IgD-negative memory B cell (primary cell): ENCODE measurements at regions not wholly inside any gene's neighbourhood (a gene's known extent, or its start where the extent isn't known, plus 50 kb on each side); places are given as distances from the start of the nearest gene placed in this dataset.

ENCODE experiments used
- H3K27ac Mint-ChIP-seq, 3 donors: one replicate each; pipeline ENCODE4 v1.8.0; 2020 to 2022; ENCODE audit warnings: mild to moderate bottlenecking in 3 of 3, mixed read lengths in 3 of 3, moderate library complexity in 1 of 3
- H3K27me3 Mint-ChIP-seq: one replicate; pipeline ENCODE4 v1.8.0; 2021; ENCODE audit warnings: mixed read lengths
- H3K36me3 Mint-ChIP-seq: one replicate; pipeline ENCODE4 v1.8.0; 2020; ENCODE audit warnings: mild to moderate bottlenecking, mixed read lengths
- H3K4me1 Mint-ChIP-seq, 3 donors: one replicate each; pipeline ENCODE4 v1.8.0; 2020 to 2022; ENCODE audit warnings: mixed read lengths in 3 of 3, mild to moderate bottlenecking in 1 of 3
- H3K4me3 Mint-ChIP-seq, 4 donors: one replicate each; pipeline ENCODE4 v1.8.0; 2020 to 2022; ENCODE audit warnings: mild to moderate bottlenecking in 4 of 4, mixed read lengths in 4 of 4, moderate library complexity in 3 of 4
- H3K9me3 Mint-ChIP-seq, 3 donors: one replicate each; pipeline ENCODE4 v1.8.0; 2020 to 2021; ENCODE audit warnings: mixed read lengths in 3 of 3, mild to moderate bottlenecking in 1 of 3

GRCh38 chr2:56729212-56729611 lies 545.4 kb downstream of the CCDC85A start:
- peaks cover 0 to 6% (median 6%) of the 10 kb centered on the region in 3 donors for H3K9me3 Mint-ChIP-seq
- H3K27ac Mint-ChIP-seq = no peak overlapping the region
- no peaks in the 10 kb centered on the region for H3K36me3 Mint-ChIP-seq
- no peaks in the 10 kb centered on the region for H3K27me3 Mint-ChIP-seq
- no peaks in the 10 kb centered on the region for H3K4me1 Mint-ChIP-seq
- no peak overlapping the region for H3K4me3 Mint-ChIP-seq

GRCh38 chr2:56732946-56733345 lies 549.2 kb downstream of the CCDC85A start:
- no peaks in the 10 kb centered on the region for H3K4me1 Mint-ChIP-seq
- H3K36me3 Mint-ChIP-seq = no peaks in the 10 kb centered on the region
- H3K27ac Mint-ChIP-seq = no peak overlapping the region
- H3K4me3 Mint-ChIP-seq = no peak overlapping the region
- H3K27me3 Mint-ChIP-seq = no peaks in the 10 kb centered on the region
- peaks cover 0 to 10% (median 6%) of the 10 kb centered on the region in 3 donors for H3K9me3 Mint-ChIP-seq

GRCh38 chr2:56739413-56739812 lies 555.6 kb downstream of the CCDC85A start:
- peaks cover 0 to 5% (median 2%) of the 10 kb centered on the region in 3 donors for H3K9me3 Mint-ChIP-seq
- no peak overlapping the region for H3K27ac Mint-ChIP-seq
- no peaks in the 10 kb centered on the region for H3K4me1 Mint-ChIP-seq
- H3K4me3 Mint-ChIP-seq = no peak overlapping the region
- H3K36me3 Mint-ChIP-seq = no peaks in the 10 kb centered on the region
- H3K27me3 Mint-ChIP-seq = no peaks in the 10 kb centered on the region

- H3K4me3 Mint-ChIP-seq = no peak overlapping the region
- H3K9me3 Mint-ChIP-seq = peaks cover 0 to 2% (median 0%) of the 10 kb centered on the region in 3 donors
- H3K27me3 Mint-ChIP-seq = no peaks in the 10 kb centered on the region
- H3K4me1 Mint-ChIP-seq = no peaks in the 10 kb centered on the region
- no peak overlapping the region for H3K27ac Mint-ChIP-seq
- H3K36me3 Mint-ChIP-seq = no peaks in the 10 kb centered on the region
Observed at GRCh38 chr2:56741601-56742102, 557.9 kb downstream of the CCDC85A start.

- Mint-ChIP-seq H3K4me1 (no peaks in the 10 kb centered on the region), H3K9me3 (no peaks in the 10 kb centered on the region), H3K36me3 (no peaks in the 10 kb centered on the region), H3K4me3 (no peak overlapping the region), H3K27me3 (no peaks in the 10 kb centered on the region), H3K27ac (no peak overlapping the region)
Observed at GRCh38 chr2:56743807-56744206, 560.0 kb downstream of the CCDC85A start.

GRCh38 chr2:56749152-56749752 lies 565.5 kb downstream of the CCDC85A start:
- Mint-ChIP-seq H3K9me3 (no peaks in the 10 kb centered on the region), H3K4me3 (no peak overlapping the region)

GRCh38 chr2:56753182-56753581 lies 569.4 kb downstream of the CCDC85A start:
- no peaks in the 10 kb centered on the region for H3K36me3 Mint-ChIP-seq
- H3K27ac Mint-ChIP-seq = no peak overlapping the region
- no peak overlapping the region for H3K4me3 Mint-ChIP-seq
- H3K9me3 Mint-ChIP-seq = no peaks in the 10 kb centered on the region
- no peaks in the 10 kb centered on the region for H3K27me3 Mint-ChIP-seq
- no peaks in the 10 kb centered on the region for H3K4me1 Mint-ChIP-seq

More at GRCh38 chr2:56749152-56749752, 565.5 kb downstream of the CCDC85A start:
- no peaks in the 10 kb centered on the region for H3K36me3 Mint-ChIP-seq
- no peak overlapping the region for H3K27ac Mint-ChIP-seq
- no peaks in the 10 kb centered on the region for H3K4me1 Mint-ChIP-seq
- H3K27me3 Mint-ChIP-seq = no peaks in the 10 kb centered on the region

- H3K27ac Mint-ChIP-seq = no peak overlapping the region
- no peaks in the 10 kb centered on the region for H3K4me1 Mint-ChIP-seq
- no peaks in the 10 kb centered on the region for H3K36me3 Mint-ChIP-seq
- H3K4me3 Mint-ChIP-seq = no peak overlapping the region
- H3K9me3 Mint-ChIP-seq = no peaks in the 10 kb centered on the region
- H3K27me3 Mint-ChIP-seq = no peaks in the 10 kb centered on the region
Observed at GRCh38 chr2:56754066-56754615, 570.4 kb downstream of the CCDC85A start.

GRCh38 chr2:56754627-56755026 lies 570.8 kb downstream of the CCDC85A start:
- H3K4me1 Mint-ChIP-seq = no peaks in the 10 kb centered on the region
- H3K27ac Mint-ChIP-seq = no peak overlapping the region
- no peaks in the 10 kb centered on the region for H3K36me3 Mint-ChIP-seq
- H3K4me3 Mint-ChIP-seq = no peak overlapping the region
- no peaks in the 10 kb centered on the region for H3K27me3 Mint-ChIP-seq
- H3K9me3 Mint-ChIP-seq = no peaks in the 10 kb centered on the region

GRCh38 chr2:56757884-56758545 lies 574.2 kb downstream of the CCDC85A start:
- Mint-ChIP-seq H3K4me3 (no peak overlapping the region), H3K4me1 (no peaks in the 10 kb centered on the region), H3K36me3 (no peaks in the 10 kb centered on the region), H3K27me3 (no peaks in the 10 kb centered on the region), H3K9me3 (peaks cover 0 to 3% (median 2%) of the 10 kb centered on the region in 3 donors), H3K27ac (no peak overlapping the region)

GRCh38 chr2:56763683-56764082 lies 579.9 kb downstream of the CCDC85A start:
- H3K27me3 Mint-ChIP-seq = no peaks in the 10 kb centered on the region
- H3K9me3 Mint-ChIP-seq = peaks cover 0 to 3% (median 2%) of the 10 kb centered on the region in 3 donors

GRCh38 chr2:56768973-56769372 lies 585.2 kb downstream of the CCDC85A start:
- no peaks in the 10 kb centered on the region for H3K27me3 Mint-ChIP-seq
- H3K27ac Mint-ChIP-seq = no peak overlapping the region
- H3K36me3 Mint-ChIP-seq = no peaks in the 10 kb centered on the region
- H3K4me3 Mint-ChIP-seq = no peak overlapping the region
- no peaks in the 10 kb centered on the region for H3K4me1 Mint-ChIP-seq
- H3K9me3 Mint-ChIP-seq = no peaks in the 10 kb centered on the region

More at GRCh38 chr2:56763683-56764082, 579.9 kb downstream of the CCDC85A start:
- Mint-ChIP-seq H3K4me1 (no peaks in the 10 kb centered on the region), H3K36me3 (no peaks in the 10 kb centered on the region), H3K27ac (no peak overlapping the region), H3K4me3 (no peak overlapping the region)

- no peak overlapping the region for H3K4me3 Mint-ChIP-seq
- H3K27ac Mint-ChIP-seq = no peak overlapping the region
- no peaks in the 10 kb centered on the region for H3K4me1 Mint-ChIP-seq
- H3K9me3 Mint-ChIP-seq = no peaks in the 10 kb centered on the region
- H3K36me3 Mint-ChIP-seq = no peaks in the 10 kb centered on the region
- H3K27me3 Mint-ChIP-seq = no peaks in the 10 kb centered on the region
Observed at GRCh38 chr2:56770490-56770889, 586.7 kb downstream of the CCDC85A start.

GRCh38 chr2:56784046-56784445 lies 600.3 kb downstream of the CCDC85A start:
- peaks cover 0 to 2% (median 0%) of the 10 kb centered on the region in 3 donors for H3K9me3 Mint-ChIP-seq
- H3K36me3 Mint-ChIP-seq = no peaks in the 10 kb centered on the region
- peaks cover 0 to 2% (median 0%) of the 10 kb centered on the region in 3 donors for H3K4me1 Mint-ChIP-seq
- H3K27me3 Mint-ChIP-seq = no peaks in the 10 kb centered on the region
- H3K4me3 Mint-ChIP-seq = no peak overlapping the region
- H3K27ac Mint-ChIP-seq = no peak overlapping the region

- H3K9me3 Mint-ChIP-seq = peaks cover 0 to 10% (median 2%) of the 10 kb centered on the region in 3 donors
- no peak overlapping the region for H3K27ac Mint-ChIP-seq
- H3K36me3 Mint-ChIP-seq = no peaks in the 10 kb centered on the region
- no peaks in the 10 kb centered on the region for H3K27me3 Mint-ChIP-seq
- H3K4me3 Mint-ChIP-seq = no peak overlapping the region
- no peaks in the 10 kb centered on the region for H3K4me1 Mint-ChIP-seq
Observed at GRCh38 chr2:56801214-56801613, 617.4 kb downstream of the CCDC85A start.

GRCh38 chr2:56801770-56802169 lies 618.0 kb downstream of the CCDC85A start:
- no peak overlapping the region for H3K4me3 Mint-ChIP-seq
- no peak overlapping the region for H3K27ac Mint-ChIP-seq
- no peaks in the 10 kb centered on the region for H3K36me3 Mint-ChIP-seq
- no peaks in the 10 kb centered on the region for H3K4me1 Mint-ChIP-seq
- peaks cover 0 to 10% (median 2%) of the 10 kb centered on the region in 3 donors for H3K9me3 Mint-ChIP-seq
- no peaks in the 10 kb centered on the region for H3K27me3 Mint-ChIP-seq
